ENCODE measurements at regions not wholly inside any gene's neighbourhood (a gene's known extent, or its start where the extent isn't known, plus 50 kb on each side); places are given as distances from the start of the nearest gene placed in this dataset.

GRCh38 chr4:110793890-110794554, 171.1 kb upstream of the PITX2 start:
- Histone ChIP-seq H3K4me1 (no peaks in the 10 kb centered on the region), H3K4me3 (no peak overlapping the region), H3K36me3 (no peaks in the 10 kb centered on the region), H3K9me3 (no peaks in the 10 kb centered on the region), H3K27me3 (no peaks in the 10 kb centered on the region), H3K27ac (no peak overlapping the region)
- ATAC-seq, result no peak
- WGBS, 2 donors (ENCODE audit: low coverage in 1 of 2), result 42 to 46% methylated on average over 2 to 4 of the region's 5 CpGs
- TF ChIP-seq POLR2A (IDR thresholded peaks at IDR 0.05) (no peak), CTCF (IDR thresholded peaks at IDR 0.05) (no peak), POLR2AphosphoS5 (IDR thresholded peaks at IDR 0.05) (no peak), EP300 (IDR thresholded peaks at IDR 0.05) (no peak)

- 80 to 82% methylated on average over 1 of the region's 1 CpG for WGBS, 2 donors (ENCODE audit: low coverage in 1 of 2)
- no peaks in the 10 kb centered on the region for H3K4me1 ChIP-seq
- no peak overlapping the region for H3K27ac ChIP-seq
- H3K27me3 ChIP-seq, result no peaks in the 10 kb centered on the region
- H3K9me3 ChIP-seq, result no peaks in the 10 kb centered on the region
- H3K36me3 ChIP-seq, result no peaks in the 10 kb centered on the region
- ATAC-seq, result no peak
- TF ChIP-seq POLR2A (IDR thresholded peaks at IDR 0.05) (no peak), CTCF (IDR thresholded peaks at IDR 0.05) (no peak), POLR2AphosphoS5 (IDR thresholded peaks at IDR 0.05) (no peak), EP300 (IDR thresholded peaks at IDR 0.05) (no peak)
- no peak overlapping the region for H3K4me3 ChIP-seq
These were observed 173.1 kb upstream of the PITX2 start for GRCh38 chr4:110795971-110796370.

- Histone ChIP-seq H3K9me3 (no peaks in the 10 kb centered on the region), H3K4me1 (no peaks in the 10 kb centered on the region), H3K27ac (no peak overlapping the region), H3K4me3 (no peak overlapping the region), H3K36me3 (no peaks in the 10 kb centered on the region), H3K27me3 (no peaks in the 10 kb centered on the region)
- TF ChIP-seq CTCF (IDR thresholded peaks at IDR 0.05), result no peak
- no peak for TF ChIP-seq POLR2AphosphoS5 (IDR thresholded peaks at IDR 0.05)
- no peak for TF ChIP-seq POLR2A (IDR thresholded peaks at IDR 0.05)
- TF ChIP-seq EP300 (IDR thresholded peaks at IDR 0.05), result no peak
- 73 to 88% methylated on average over 1 of the region's 1 CpG for WGBS, 2 donors (ENCODE audit: low coverage in 1 of 2)
- no peak for ATAC-seq
These were observed 174.6 kb upstream of the PITX2 start for GRCh38 chr4:110797486-110797885.

GRCh38 chr4:110798687-110799086, 175.8 kb upstream of the PITX2 start:
- no peaks in the 10 kb centered on the region for H3K27me3 ChIP-seq
- no peaks in the 10 kb centered on the region for H3K4me1 ChIP-seq
- no peak overlapping the region for H3K27ac ChIP-seq
- 49 to 50% methylated on average over 13 of the region's 13 CpGs for WGBS, 2 donors (ENCODE audit: low coverage in 1 of 2)
- no peaks in the 10 kb centered on the region for H3K9me3 ChIP-seq
- H3K36me3 ChIP-seq, result no peaks in the 10 kb centered on the region
- no peak overlapping the region for H3K4me3 ChIP-seq
- no peak for ATAC-seq
- no peak for TF ChIP-seq POLR2AphosphoS5 (IDR thresholded peaks at IDR 0.05)
- no peak for TF ChIP-seq CTCF (IDR thresholded peaks at IDR 0.05)
- no peak for TF ChIP-seq EP300 (IDR thresholded peaks at IDR 0.05)
- no peak for TF ChIP-seq POLR2A (IDR thresholded peaks at IDR 0.05)

- 25 to 75% methylated on average over 3 of the region's 3 CpGs for WGBS, 2 donors (ENCODE audit: low coverage in 1 of 2)
- ATAC-seq, result no peak
These were observed 176.3 kb upstream of the PITX2 start for GRCh38 chr4:110799211-110799610.

More at GRCh38 chr4:110799211-110799610, 176.3 kb upstream of the PITX2 start:
- H3K9me3 ChIP-seq, result no peaks in the 10 kb centered on the region
- no peak overlapping the region for H3K27ac ChIP-seq
- no peaks in the 10 kb centered on the region for H3K4me1 ChIP-seq
- H3K36me3 ChIP-seq, result no peaks in the 10 kb centered on the region
- no peaks in the 10 kb centered on the region for H3K27me3 ChIP-seq
- no peak overlapping the region for H3K4me3 ChIP-seq
- TF ChIP-seq POLR2A (IDR thresholded peaks at IDR 0.05) (no peak), CTCF (IDR thresholded peaks at IDR 0.05) (no peak)
